Panc1 (cell line): ENCODE measurements at regions not wholly inside any gene's neighbourhood (a gene's known extent, or its start where the extent isn't known, plus 50 kb on each side); places are given as distances from the start of the nearest gene placed in this dataset.

Experiments
- ATAC-seq: fragments of 200-7000 bp; cut with Tn5 transposase; 2 replicates; pipeline ENCODE4 v1.9.1; 2020; ENCODE audit warnings: mild to moderate bottlenecking, moderate library complexity
- BruUV-seq: library from RNA; stranded (reverse); fragments of 400-500 nt; replicated peaks from 2 replicates; lab custom pipeline; 2021; lab: Mats Ljungman, UMichigan
- CTCF ChIA-PET: fragments of 300-600 bp; sonication (Branson Sonifier 250); formaldehyde crosslinking; loops from one replicate; lab custom pipeline; 2022; ENCODE audit warnings: antibody characterized with exemption; lab: Charles Lee
- POLR2A ChIA-PET: fragments of 300-600 bp; sonication (Branson Sonifier 250); formaldehyde crosslinking; loops from one replicate; lab custom pipeline; 2022; ENCODE audit warnings: antibody characterized with exemption; lab: Charles Lee
- DNase-seq: peaks from one replicate; pipeline ENCODE4 v3.0.0-alpha.2; 2010; ENCODE audit warnings: low read depth, low spot score
- H3K27ac ChIP-seq: 2 replicates; pipeline ENCODE4 v1.5.1; 2011; ENCODE audit warnings: mild to moderate bottlenecking, low read length, inconsistent platforms
- H3K27me3 ChIP-seq: fragments of 200-500 bp; sonication (Bioruptor generic); 2 replicates; pipeline ENCODE4 v1.6.0; 2014; ENCODE audit warnings: low read length, inconsistent platforms; ENCODE audit not compliant: control insufficient read depth, insufficient read depth
- H3K36me3 ChIP-seq: fragments of 200-500 bp; sonication (Bioruptor generic); 2 replicates; pipeline ENCODE4 v1.5.1; 2014; ENCODE audit warnings: inconsistent platforms, mild to moderate bottlenecking, low read length, moderate library complexity; ENCODE audit not compliant: control insufficient read depth, insufficient read depth
- H3K4me1 ChIP-seq: 2 replicates; pipeline ENCODE4 v1.5.1; 2011; ENCODE audit warnings: inconsistent platforms, mild to moderate bottlenecking, low read length, moderate library complexity; ENCODE audit not compliant: control insufficient read depth, insufficient read depth
- H3K4me3 ChIP-seq, 2 experiments: 2 replicates each; pipeline ENCODE4 v1.5.1; 2011 to 2012; ENCODE audit warnings: low read depth in 2 of 2, low read length in 2 of 2, mild to moderate bottlenecking in 2 of 2, inconsistent platforms in 1 of 2, moderate library complexity in 1 of 2
- H3K9me3 ChIP-seq: fragments of 200-500 bp; sonication (Bioruptor generic); 2 replicates; pipeline ENCODE4 v1.5.1; 2014; ENCODE audit warnings: low read depth, mild to moderate bottlenecking, inconsistent platforms, low read length, moderate library complexity; ENCODE audit not compliant: control insufficient read depth, insufficient read depth
- POLR2AphosphoS5 ChIP-seq: IDR thresholded peaks from 2 replicates; pipeline ENCODE4 v1.6.1; 2012; ENCODE audit warnings: mild to moderate bottlenecking, low read depth, low read length, moderate library complexity
- REST ChIP-seq, 2 experiments: IDR thresholded peaks; 2 replicates each; pipeline ENCODE4 v1.6.1; 2011 to 2012; ENCODE audit warnings: low read depth in 2 of 2, control low read depth in 1 of 2, low read length in 1 of 2, mild to moderate bottlenecking in 1 of 2, moderate library complexity in 1 of 2; ENCODE audit not compliant: insufficient read depth in 1 of 2
- SIN3A ChIP-seq: IDR thresholded peaks from 2 replicates; pipeline ENCODE4 v1.6.1; 2012; ENCODE audit warnings: low read depth, mild to moderate bottlenecking, low read length, moderate library complexity, borderline replicate concordance; ENCODE audit not compliant: insufficient read depth
- TCF7L2 ChIP-seq: IDR thresholded peaks from 2 replicates; pipeline ENCODE4 v1.6.1; 2011; ENCODE audit warnings: mild to moderate bottlenecking, low read depth, low read length, inconsistent platforms
- in situ Hi-C: cut with HindIII; loops from 2 replicates; pipeline ENCODE4 v1.10.0; 2016; ENCODE audit warnings: low sequenced_read_pairs, low pct_unique_long_range_greater_than_20kb
- intact Hi-C: fragments of 100-400 bp; cut with micrococcal nuclease; formaldehyde crosslinking; loops from one replicate; pipeline ENCODE4 v1.10.0; 2022; ENCODE audit not compliant: unreplicated experiment
- TF ChIP-seq, protein P1 (sequence below): fragments of 450-650 bp; IDR thresholded peaks from 2 replicates; pipeline ENCODE4 v1.5.1; 2017; ENCODE audit warnings: mild to moderate bottlenecking

- DNase-seq (no peak), ATAC-seq (no peak)
- ChIA-PET CTCF (no interaction called here), POLR2A (no interaction called here)
- H3K4me3 ChIP-seq, result no peak overlapping the region
- H3K9me3 ChIP-seq, result no peaks in the 10 kb centered on the region
- H3K27me3 ChIP-seq, result peaks cover 3% of the 10 kb centered on the region; the same call in 1 of the 2 replicates
- no peak for TF ChIP-seq TCF7L2
- no peak for TF ChIP-seq REST (IDR thresholded peaks at IDR 0.05; ENCODE audit: insufficient read depth in 1 of 2, low read depth in 2 of 2, low read length in 1 of 2)
- TF ChIP-seq POLR2AphosphoS5, result no peak
- TF ChIP-seq, protein P1, sequence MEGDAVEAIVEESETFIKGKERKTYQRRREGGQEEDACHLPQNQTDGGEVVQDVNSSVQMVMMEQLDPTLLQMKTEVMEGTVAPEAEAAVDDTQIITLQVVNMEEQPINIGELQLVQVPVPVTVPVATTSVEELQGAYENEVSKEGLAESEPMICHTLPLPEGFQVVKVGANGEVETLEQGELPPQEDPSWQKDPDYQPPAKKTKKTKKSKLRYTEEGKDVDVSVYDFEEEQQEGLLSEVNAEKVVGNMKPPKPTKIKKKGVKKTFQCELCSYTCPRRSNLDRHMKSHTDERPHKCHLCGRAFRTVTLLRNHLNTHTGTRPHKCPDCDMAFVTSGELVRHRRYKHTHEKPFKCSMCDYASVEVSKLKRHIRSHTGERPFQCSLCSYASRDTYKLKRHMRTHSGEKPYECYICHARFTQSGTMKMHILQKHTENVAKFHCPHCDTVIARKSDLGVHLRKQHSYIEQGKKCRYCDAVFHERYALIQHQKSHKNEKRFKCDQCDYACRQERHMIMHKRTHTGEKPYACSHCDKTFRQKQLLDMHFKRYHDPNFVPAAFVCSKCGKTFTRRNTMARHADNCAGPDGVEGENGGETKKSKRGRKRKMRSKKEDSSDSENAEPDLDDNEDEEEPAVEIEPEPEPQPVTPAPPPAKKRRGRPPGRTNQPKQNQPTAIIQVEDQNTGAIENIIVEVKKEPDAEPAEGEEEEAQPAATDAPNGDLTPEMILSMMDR, result no peak
- TF ChIP-seq SIN3A, result no peak
- H3K36me3 ChIP-seq, result no peaks in the 10 kb centered on the region
- BruUV-seq, result no TSS peak
- in situ Hi-C loops (no loop called here), intact Hi-C loops (no loop called here)
- no peak overlapping the region for H3K27ac ChIP-seq
- H3K4me1 ChIP-seq, result no peaks in the 10 kb centered on the region
These were observed 88.1 kb upstream of the ETV6 start for GRCh38 chr12:11561411-11561810.

GRCh38 chr12:11563785-11564739 is 85.4 kb upstream of the ETV6 start:
- TF ChIP-seq TCF7L2 (no peak), SIN3A (no peak), POLR2AphosphoS5 (no peak), REST (IDR thresholded peaks at IDR 0.05; ENCODE audit: insufficient read depth in 1 of 2, low read depth in 2 of 2, low read length in 1 of 2) (no peak)
- TF ChIP-seq, protein P1, result no peak
- Histone ChIP-seq H3K27me3 (peaks cover 3% of the 10 kb centered on the region; the same call in 1 of the 2 replicates), H3K36me3 (no peaks in the 10 kb centered on the region), H3K4me1 (no peaks in the 10 kb centered on the region), H3K9me3 (no peaks in the 10 kb centered on the region), H3K27ac (no peak overlapping the region), H3K4me3 (no peak overlapping the region)
- no TSS peak for BruUV-seq
- intact Hi-C loops (no loop called here), in situ Hi-C loops (no loop called here)
- ChIA-PET POLR2A (no interaction called here), CTCF (interaction anchor here (0.7 kb wide), 1 partner anchor 469 kb away, joined by 6 read pairs; no protein-coding TSS in a partner anchor)
- ATAC-seq (no peak), DNase-seq (no peak)
